Stimulated activated CD4-positive, alpha-beta T cell treated with anti-CD3 and anti-CD28 coated beads, Interleukin-12 subunit alpha, Interleukin-12 subunit beta, amount 100 ng/mL, for 24 hours (primary cell): ENCODE measurements at regions not wholly inside any gene's neighbourhood (a gene's known extent, or its start where the extent isn't known, plus 50 kb on each side); places are given as distances from the start of the nearest gene placed in this dataset.
"Not testable (repeated sequence)": the region's sequence is repeated elsewhere in the genome, so short reads cannot be mapped to it uniquely, and the experiment has no call there.

Source experiments
- DNase-seq, 2 experiments: peaks; one replicate each; pipeline ENCODE4 v3.0.0-alpha.2; 2020; ENCODE audit warnings: low read depth in 2 of 2

GRCh38 chr3:94412936-94413335, 350.1 kb downstream of the NSUN3 start:
- DNase-seq = not testable (repeated sequence)

GRCh38 chr3:94413336-94414108, 350.7 kb downstream of the NSUN3 start:
- no peak for DNase-seq

GRCh38 chr3:94414418-94414817, 351.6 kb downstream of the NSUN3 start:
- no peak for DNase-seq

- DNase-seq = no peak
Measured at GRCh38 chr3:94416768-94417167, 353.9 kb downstream of the NSUN3 start.

GRCh38 chr3:94417963-94418455, 355.1 kb downstream of the NSUN3 start:
- DNase-seq = no peak

GRCh38 chr3:94420931-94421330, 358.1 kb downstream of the NSUN3 start:
- DNase-seq = no peak

GRCh38 chr3:94423578-94423977, 360.7 kb downstream of the NSUN3 start:
- DNase-seq = no peak

GRCh38 chr3:94429517-94429916, 366.7 kb downstream of the NSUN3 start:
- DNase-seq = no peak

- no peak for DNase-seq
Measured at GRCh38 chr3:94431876-94432570, 369.2 kb downstream of the NSUN3 start.

GRCh38 chr3:94433811-94434210, 370.9 kb downstream of the NSUN3 start:
- no peak for DNase-seq

- no peak for DNase-seq
Measured at GRCh38 chr3:94440767-94441493, 378.1 kb downstream of the NSUN3 start.

GRCh38 chr3:94441494-94441847, 378.6 kb downstream of the NSUN3 start:
- DNase-seq = no peak

- no peak for DNase-seq
Measured at GRCh38 chr3:94453864-94454263, 391.0 kb downstream of the NSUN3 start.

- DNase-seq = no peak
Measured at GRCh38 chr3:94459167-94459566, 396.3 kb downstream of the NSUN3 start.

GRCh38 chr3:94460931-94461330, 398.1 kb downstream of the NSUN3 start:
- no peak for DNase-seq

- DNase-seq = no peak
Measured at GRCh38 chr3:94462931-94463330, 400.1 kb downstream of the NSUN3 start.

- no peak for DNase-seq
Measured at GRCh38 chr3:94472511-94472910, 409.6 kb downstream of the NSUN3 start.

GRCh38 chr3:94481226-94481898, 418.5 kb downstream of the NSUN3 start:
- DNase-seq = no peak

- no peak for DNase-seq
Measured at GRCh38 chr3:94482686-94483085, 419.8 kb downstream of the NSUN3 start.

- no peak for DNase-seq
Measured at GRCh38 chr3:94483403-94483802, 420.5 kb downstream of the NSUN3 start.

- DNase-seq = no peak
Measured at GRCh38 chr3:94494992-94495391, 432.1 kb downstream of the NSUN3 start.

GRCh38 chr3:94500146-94500545, 437.3 kb downstream of the NSUN3 start:
- DNase-seq = no peak
